Central memory CD8-positive, alpha-beta T cell (primary cell): ENCODE measurements at regions not wholly inside any gene's neighbourhood (a gene's known extent, or its start where the extent isn't known, plus 50 kb on each side); places are given as distances from the start of the nearest gene placed in this dataset.
"Not testable (repeated sequence)": the region's sequence is repeated elsewhere in the genome, so short reads cannot be mapped to it uniquely, and the experiment has no call there.

Experiments used
- ATAC-seq: fragments of 150-1000 bp; cut with Tn5 transposase; replicated peaks from 2 replicates; pipeline ENCODE4 v1.10.0; 2022; ENCODE audit warnings: mild to moderate bottlenecking, moderate FRiP score, moderate number of reproducible peaks; ENCODE audit not compliant: poor library complexity, severe bottlenecking; ENCODE audit errors: extremely low read depth
- DNase-seq, 2 donors: peaks; one replicate each; pipeline ENCODE4 v3.0.0; 2021; ENCODE audit warnings: low spot score in 2 of 2
- H3K27ac Mint-ChIP-seq: one replicate; pipeline ENCODE4 v1.8.0; 2022; ENCODE audit warnings: low read depth, mild to moderate bottlenecking, moderate library complexity, mixed read lengths
- H3K27me3 Mint-ChIP-seq: one replicate; pipeline ENCODE4 v1.8.0; 2022; ENCODE audit warnings: mixed read lengths
- H3K36me3 Mint-ChIP-seq: one replicate; pipeline ENCODE4 v1.8.0; 2022; ENCODE audit warnings: mild to moderate bottlenecking, moderate library complexity, mixed read lengths; ENCODE audit not compliant: insufficient read depth
- H3K4me1 Mint-ChIP-seq: one replicate; pipeline ENCODE4 v1.8.0; 2022; ENCODE audit warnings: mixed read lengths
- H3K4me3 Mint-ChIP-seq: one replicate; pipeline ENCODE4 v1.8.0; 2022; ENCODE audit warnings: mild to moderate bottlenecking, moderate library complexity, mixed read lengths
- H3K9me3 Mint-ChIP-seq: one replicate; pipeline ENCODE4 v1.8.0; 2022; ENCODE audit warnings: mixed read lengths

- Mint-ChIP-seq H3K9me3 (peaks cover 40% of the 10 kb centered on the region), H3K36me3 (no peaks in the 10 kb centered on the region), H3K27ac (no peak overlapping the region), H3K4me1 (no peaks in the 10 kb centered on the region), H3K27me3 (no peaks in the 10 kb centered on the region), H3K4me3 (no peak overlapping the region)
- DNase-seq = no peak
- ATAC-seq = no peak
These were observed 1294.5 kb downstream of the KHDRBS2 start for GRCh38 chr6:60991427-60992028.

- Mint-ChIP-seq H3K27me3 (no peaks in the 10 kb centered on the region), H3K36me3 (no peaks in the 10 kb centered on the region), H3K4me3 (no peak overlapping the region), H3K27ac (no peak overlapping the region), H3K4me1 (no peaks in the 10 kb centered on the region), H3K9me3 (no peaks in the 10 kb centered on the region)
- DNase-seq = no peak
- ATAC-seq = no peak
These were observed 1333.5 kb downstream of the KHDRBS2 start for GRCh38 chr6:60952500-60952899.

- not testable (repeated sequence) for H3K27ac Mint-ChIP-seq, H3K4me1 Mint-ChIP-seq, H3K9me3 Mint-ChIP-seq, H3K36me3 Mint-ChIP-seq, H3K4me3 Mint-ChIP-seq, DNase-seq, ATAC-seq, H3K27me3 Mint-ChIP-seq
These were observed 1335.7 kb downstream of the KHDRBS2 start for GRCh38 chr6:60950221-60950923.

GRCh38 chr6:60947416-60947815 is 1338.6 kb downstream of the KHDRBS2 start:
- not testable (repeated sequence) for H3K4me1 Mint-ChIP-seq, H3K4me3 Mint-ChIP-seq, DNase-seq, H3K9me3 Mint-ChIP-seq, H3K27me3 Mint-ChIP-seq, H3K36me3 Mint-ChIP-seq, H3K27ac Mint-ChIP-seq, ATAC-seq

- DNase-seq, H3K4me3 Mint-ChIP-seq, H3K4me1 Mint-ChIP-seq, H3K27me3 Mint-ChIP-seq, H3K27ac Mint-ChIP-seq, ATAC-seq, H3K36me3 Mint-ChIP-seq, H3K9me3 Mint-ChIP-seq: not testable (repeated sequence)
These were observed 1341.2 kb downstream of the KHDRBS2 start for GRCh38 chr6:60944803-60945202.

- H3K4me1 Mint-ChIP-seq, H3K36me3 Mint-ChIP-seq, DNase-seq, H3K9me3 Mint-ChIP-seq, ATAC-seq, H3K27ac Mint-ChIP-seq, H3K27me3 Mint-ChIP-seq, H3K4me3 Mint-ChIP-seq: not testable (repeated sequence)
These were observed 1350.1 kb downstream of the KHDRBS2 start for GRCh38 chr6:60935970-60936369.

- not testable (repeated sequence) for DNase-seq, H3K4me1 Mint-ChIP-seq, H3K36me3 Mint-ChIP-seq, H3K27ac Mint-ChIP-seq, ATAC-seq, H3K27me3 Mint-ChIP-seq, H3K4me3 Mint-ChIP-seq
- peaks cover 14% of the 10 kb centered on the region for H3K9me3 Mint-ChIP-seq
These were observed 1366.4 kb downstream of the KHDRBS2 start for GRCh38 chr6:60919652-60920051.

GRCh38 chr6:60903860-60904259 is 1382.2 kb downstream of the KHDRBS2 start:
- not testable (repeated sequence) for H3K27me3 Mint-ChIP-seq, H3K36me3 Mint-ChIP-seq, ATAC-seq, H3K4me1 Mint-ChIP-seq, DNase-seq, H3K4me3 Mint-ChIP-seq, H3K27ac Mint-ChIP-seq
- H3K9me3 Mint-ChIP-seq = peaks cover 15% of the 10 kb centered on the region

- H3K27me3 Mint-ChIP-seq, H3K4me1 Mint-ChIP-seq, H3K27ac Mint-ChIP-seq, H3K4me3 Mint-ChIP-seq, DNase-seq, ATAC-seq, H3K36me3 Mint-ChIP-seq: not testable (repeated sequence)
- peaks cover 16% of the 10 kb centered on the region for H3K9me3 Mint-ChIP-seq
These were observed 1392.7 kb downstream of the KHDRBS2 start for GRCh38 chr6:60893374-60893773.

GRCh38 chr6:60891606-60892005 is 1394.4 kb downstream of the KHDRBS2 start:
- Mint-ChIP-seq H3K27ac (no peak overlapping the region), H3K4me1 (no peaks in the 10 kb centered on the region), H3K4me3 (no peak overlapping the region), H3K36me3 (no peaks in the 10 kb centered on the region), H3K9me3 (peaks cover 14% of the 10 kb centered on the region), H3K27me3 (no peaks in the 10 kb centered on the region)
- no peak for ATAC-seq
- no peak for DNase-seq

- H3K27me3 Mint-ChIP-seq, H3K4me1 Mint-ChIP-seq, H3K9me3 Mint-ChIP-seq, H3K27ac Mint-ChIP-seq, DNase-seq, ATAC-seq, H3K36me3 Mint-ChIP-seq, H3K4me3 Mint-ChIP-seq: not testable (repeated sequence)
These were observed 1408.6 kb downstream of the KHDRBS2 start for GRCh38 chr6:60877396-60877795.

GRCh38 chr6:60870779-60871178 is 1415.2 kb downstream of the KHDRBS2 start:
- not testable (repeated sequence) for H3K36me3 Mint-ChIP-seq, DNase-seq, ATAC-seq, H3K27me3 Mint-ChIP-seq, H3K4me3 Mint-ChIP-seq, H3K4me1 Mint-ChIP-seq, H3K27ac Mint-ChIP-seq
- H3K9me3 Mint-ChIP-seq = peaks cover 22% of the 10 kb centered on the region

- peaks cover 16% of the 10 kb centered on the region for H3K9me3 Mint-ChIP-seq
- H3K4me3 Mint-ChIP-seq = no peak overlapping the region
- ATAC-seq = no peak
- no peak overlapping the region for H3K27ac Mint-ChIP-seq
- no peak for DNase-seq
- H3K4me1 Mint-ChIP-seq = no peaks in the 10 kb centered on the region
- H3K36me3 Mint-ChIP-seq = no peaks in the 10 kb centered on the region
- H3K27me3 Mint-ChIP-seq = no peaks in the 10 kb centered on the region
These were observed 1418.5 kb downstream of the KHDRBS2 start for GRCh38 chr6:60867548-60867947.
